ENCODE measurements at regions not wholly inside any gene's neighbourhood (a gene's known extent, or its start where the extent isn't known, plus 50 kb on each side); places are given as distances from the start of the nearest gene placed in this dataset.
A peak's percentile ranks its signal among the peaks of the same experiment; 100 is the strongest.

GRCh38 chr2:65700720-65701119 is 268.3 kb upstream of the SPRED2 start:
- Histone ChIP-seq H3K4me3 (ENCODE audit: low read depth, low read length) (no peak overlapping the region), H3K9me3 (ENCODE audit: control insufficient read depth in 2 of 2, low read length in 2 of 2) (no peaks in the 10 kb centered on the region), H3K36me3 (ENCODE audit: control insufficient read depth, insufficient read depth, low read length) (no peaks in the 10 kb centered on the region), H3K27me3 (ENCODE audit: control insufficient read depth, insufficient read depth, low read length) (no peaks in the 10 kb centered on the region), H3K4me1 (ENCODE audit: control insufficient read depth, insufficient read depth, low read length, poor library complexity, severe bottlenecking) (no peaks in the 10 kb centered on the region), H3K27ac (ENCODE audit: insufficient read depth, low read length, poor library complexity, severe bottlenecking) (no peak overlapping the region)
- no peak for ATAC-seq (ENCODE audit: low read depth in 2 of 2)
- Mint-ChIP-seq H3K4me3 (no peak overlapping the region), H3K27me3 (peaks cover 9% of the 10 kb centered on the region), H3K27ac (no peak overlapping the region), H3K9me3 (peaks cover 0 to 6% (median 0%) of the 10 kb centered on the region in 7 donors), H3K4me1 (no peaks in the 10 kb centered on the region), H3K36me3 (no peaks in the 10 kb centered on the region)
- DNase-seq = no peak

GRCh38 chr2:65700004-65700651 is 267.7 kb upstream of the SPRED2 start:
- ATAC-seq (ENCODE audit: low read depth in 2 of 2) (no peak), DNase-seq (no peak)
- Histone ChIP-seq H3K9me3 (ENCODE audit: control insufficient read depth in 2 of 2, low read length in 2 of 2) (no peaks in the 10 kb centered on the region), H3K4me3 (ENCODE audit: low read depth, low read length) (no peak overlapping the region), H3K27me3 (ENCODE audit: control insufficient read depth, insufficient read depth, low read length) (no peaks in the 10 kb centered on the region), H3K36me3 (ENCODE audit: control insufficient read depth, insufficient read depth, low read length) (no peaks in the 10 kb centered on the region), H3K27ac (ENCODE audit: insufficient read depth, low read length, poor library complexity, severe bottlenecking) (no peak overlapping the region), H3K4me1 (ENCODE audit: control insufficient read depth, insufficient read depth, low read length, poor library complexity, severe bottlenecking) (no peaks in the 10 kb centered on the region)
- Mint-ChIP-seq H3K9me3 (peaks cover 0 to 6% (median 0%) of the 10 kb centered on the region in 7 donors), H3K4me1 (no peaks in the 10 kb centered on the region), H3K27ac (no peak overlapping the region), H3K27me3 (peaks cover 9% of the 10 kb centered on the region), H3K4me3 (no peak overlapping the region), H3K36me3 (no peaks in the 10 kb centered on the region)

- Histone ChIP-seq H3K9me3 (ENCODE audit: control insufficient read depth in 2 of 2, low read length in 2 of 2) (no peaks in the 10 kb centered on the region), H3K4me3 (ENCODE audit: low read depth, low read length) (no peak overlapping the region), H3K4me1 (ENCODE audit: control insufficient read depth, insufficient read depth, low read length, poor library complexity, severe bottlenecking) (no peaks in the 10 kb centered on the region), H3K27ac (ENCODE audit: insufficient read depth, low read length, poor library complexity, severe bottlenecking) (no peak overlapping the region), H3K36me3 (ENCODE audit: control insufficient read depth, insufficient read depth, low read length) (no peaks in the 10 kb centered on the region), H3K27me3 (ENCODE audit: control insufficient read depth, insufficient read depth, low read length) (no peaks in the 10 kb centered on the region)
- H3K36me3 Mint-ChIP-seq = no peaks in the 10 kb centered on the region
- peaks cover 8% of the 10 kb centered on the region for H3K27me3 Mint-ChIP-seq
- DNase-seq (no peak), ATAC-seq (ENCODE audit: low read depth in 2 of 2) (no peak)
- no peak overlapping the region for H3K27ac Mint-ChIP-seq
- H3K4me1 Mint-ChIP-seq = no peaks in the 10 kb centered on the region
- no peak overlapping the region for H3K4me3 Mint-ChIP-seq
- peaks cover 0 to 4% (median 0%) of the 10 kb centered on the region in 7 donors for H3K9me3 Mint-ChIP-seq
Measured at GRCh38 chr2:65691816-65692215, 259.4 kb upstream of the SPRED2 start.

- no peak overlapping the region for H3K4me3 Mint-ChIP-seq
- H3K4me1 Mint-ChIP-seq = no peaks in the 10 kb centered on the region
- DNase-seq (no peak), ATAC-seq (ENCODE audit: low read depth in 2 of 2) (no peak)
- Histone ChIP-seq H3K27me3 (ENCODE audit: control insufficient read depth, insufficient read depth, low read length) (no peaks in the 10 kb centered on the region), H3K27ac (ENCODE audit: insufficient read depth, low read length, poor library complexity, severe bottlenecking) (no peak overlapping the region), H3K4me3 (ENCODE audit: low read depth, low read length) (no peak overlapping the region), H3K36me3 (ENCODE audit: control insufficient read depth, insufficient read depth, low read length) (no peaks in the 10 kb centered on the region), H3K4me1 (ENCODE audit: control insufficient read depth, insufficient read depth, low read length, poor library complexity, severe bottlenecking) (no peaks in the 10 kb centered on the region), H3K9me3 (ENCODE audit: control insufficient read depth in 2 of 2, low read length in 2 of 2) (no peaks in the 10 kb centered on the region)
- peaks cover 6% of the 10 kb centered on the region for H3K27me3 Mint-ChIP-seq
- H3K27ac Mint-ChIP-seq = no peak overlapping the region
- H3K9me3 Mint-ChIP-seq = peaks cover 0 to 5% (median 0%) of the 10 kb centered on the region in 7 donors
- no peaks in the 10 kb centered on the region for H3K36me3 Mint-ChIP-seq
Measured at GRCh38 chr2:65688141-65688886, 255.9 kb upstream of the SPRED2 start.

GRCh38 chr2:65687614-65688013 is 255.2 kb upstream of the SPRED2 start:
- DNase-seq = no peak
- no peak for ATAC-seq (ENCODE audit: low read depth in 2 of 2)
- Mint-ChIP-seq H3K4me3 (no peak overlapping the region), H3K9me3 (peaks cover 0 to 4% (median 0%) of the 10 kb centered on the region in 7 donors), H3K27me3 (peaks cover 4% of the 10 kb centered on the region), H3K36me3 (no peaks in the 10 kb centered on the region), H3K4me1 (no peaks in the 10 kb centered on the region), H3K27ac (no peak overlapping the region)
- H3K36me3 ChIP-seq (ENCODE audit: control insufficient read depth, insufficient read depth, low read length) = no peaks in the 10 kb centered on the region
- no peaks in the 10 kb centered on the region for H3K27me3 ChIP-seq (ENCODE audit: control insufficient read depth, insufficient read depth, low read length)
- no peaks in the 10 kb centered on the region for H3K4me1 ChIP-seq (ENCODE audit: control insufficient read depth, insufficient read depth, low read length, poor library complexity, severe bottlenecking)
- no peaks in the 10 kb centered on the region for H3K9me3 ChIP-seq (ENCODE audit: control insufficient read depth in 2 of 2, low read length in 2 of 2)
- H3K27ac ChIP-seq (ENCODE audit: insufficient read depth, low read length, poor library complexity, severe bottlenecking) = no peak overlapping the region
- H3K4me3 ChIP-seq (ENCODE audit: low read depth, low read length) = no peak overlapping the region

- Mint-ChIP-seq H3K4me3 (no peak overlapping the region), H3K9me3 (peaks cover 0 to 4% (median 0%) of the 10 kb centered on the region in 7 donors), H3K27me3 (peaks cover 6% of the 10 kb centered on the region), H3K4me1 (no peaks in the 10 kb centered on the region), H3K27ac (no peak overlapping the region), H3K36me3 (no peaks in the 10 kb centered on the region)
- DNase-seq = no peak
- Histone ChIP-seq H3K9me3 (ENCODE audit: control insufficient read depth in 2 of 2, low read length in 2 of 2) (no peaks in the 10 kb centered on the region), H3K27me3 (ENCODE audit: control insufficient read depth, insufficient read depth, low read length) (no peaks in the 10 kb centered on the region), H3K4me3 (ENCODE audit: low read depth, low read length) (no peak overlapping the region), H3K27ac (ENCODE audit: insufficient read depth, low read length, poor library complexity, severe bottlenecking) (no peak overlapping the region), H3K4me1 (ENCODE audit: control insufficient read depth, insufficient read depth, low read length, poor library complexity, severe bottlenecking) (no peaks in the 10 kb centered on the region), H3K36me3 (ENCODE audit: control insufficient read depth, insufficient read depth, low read length) (no peaks in the 10 kb centered on the region)
- no peak for ATAC-seq (ENCODE audit: low read depth in 2 of 2)
Measured at GRCh38 chr2:65686928-65687521, 254.6 kb upstream of the SPRED2 start.

GRCh38 chr2:65681503-65681902 is 249.1 kb upstream of the SPRED2 start:
- H3K27me3 ChIP-seq (ENCODE audit: control insufficient read depth, insufficient read depth, low read length) = peaks cover 3% of the 10 kb centered on the region
- H3K9me3 ChIP-seq (ENCODE audit: control insufficient read depth in 2 of 2, low read length in 2 of 2) = no peaks in the 10 kb centered on the region
- no peaks in the 10 kb centered on the region for H3K4me1 Mint-ChIP-seq
- peak overlapping the region in 1 of 4 donors; percentile 56 for H3K4me3 Mint-ChIP-seq
- no peaks in the 10 kb centered on the region for H3K4me1 ChIP-seq (ENCODE audit: control insufficient read depth, insufficient read depth, low read length, poor library complexity, severe bottlenecking)
- no peak overlapping the region for H3K27ac Mint-ChIP-seq
- DNase-seq = no peak
- no peak for ATAC-seq (ENCODE audit: low read depth in 2 of 2)
- H3K27ac ChIP-seq (ENCODE audit: insufficient read depth, low read length, poor library complexity, severe bottlenecking) = no peak overlapping the region
- H3K9me3 Mint-ChIP-seq = peaks cover 0 to 7% (median 3%) of the 10 kb centered on the region in 7 donors
- no peak overlapping the region for H3K4me3 ChIP-seq (ENCODE audit: low read depth, low read length)
- no peaks in the 10 kb centered on the region for H3K36me3 Mint-ChIP-seq
- peaks cover 17% of the 10 kb centered on the region for H3K27me3 Mint-ChIP-seq
- H3K36me3 ChIP-seq (ENCODE audit: control insufficient read depth, insufficient read depth, low read length) = no peaks in the 10 kb centered on the region
